Endothelial cell of umbilical vein (primary cell): ENCODE measurements at regions not wholly inside any gene's neighbourhood (a gene's known extent, or its start where the extent isn't known, plus 50 kb on each side); places are given as distances from the start of the nearest gene placed in this dataset.

Source experiments
- BruUV-seq: library from RNA; stranded (reverse); fragments of 400-500 nt; replicated peaks from 2 replicates; lab custom pipeline; 2021; lab: Mats Ljungman, UMichigan
- CTCF ChIA-PET: fragments of 300-600, 350-600 bp; sonication (Branson Sonifier 250); formaldehyde crosslinking; loops from one replicate; lab custom pipeline; 2021; ENCODE audit warnings: antibody characterized with exemption, inconsistent platforms; lab: Charles Lee
- POLR2A ChIA-PET: fragments of 300-600, 350-600 bp; sonication (Branson Sonifier 250); formaldehyde crosslinking; loops from one replicate; lab custom pipeline; 2021; ENCODE audit warnings: antibody characterized with exemption, inconsistent platforms; lab: Charles Lee
- DNase-seq: peaks from one replicate; pipeline ENCODE4 v3.0.0-alpha.2; 2011; ENCODE audit warnings: low read depth, low spot score
- FAIRE-seq: peaks from 2 replicates; lab custom pipeline; 2011; peaks lifted over from hg19 to GRCh38; lab: Jason Lieb, UNC
- H2AFZ ChIP-seq: 2 replicates; pipeline ENCODE4 v1.6.0; 2012; ENCODE audit warnings: low read depth, low read length, control low read depth, inconsistent platforms
- H3K27ac ChIP-seq: 2 replicates; pipeline ENCODE4 v1.5.1; 2011; ENCODE audit warnings: low read depth, mild to moderate bottlenecking, control low read depth, low read length, moderate library complexity; ENCODE audit not compliant: insufficient read depth
- H3K27me3 ChIP-seq, 2 experiments: 2 replicates each; pipeline versions ENCODE4 v1.6.0 to v1.6.1; 2011; ENCODE audit warnings: low read length in 2 of 2, mixed read lengths in 1 of 2; ENCODE audit not compliant: control insufficient read depth in 2 of 2, insufficient read depth in 2 of 2
- H3K36me3 ChIP-seq, 2 experiments: 2 replicates in 1 of 2; 3 replicates in 1 of 2; pipeline ENCODE4 v1.5.1; 2011; ENCODE audit warnings: low read length in 2 of 2, mild to moderate bottlenecking in 1 of 2, moderate library complexity in 1 of 2; ENCODE audit not compliant: control insufficient read depth in 2 of 2, insufficient read depth in 2 of 2; ENCODE audit errors: extremely low read depth in 1 of 2
- H3K4me1 ChIP-seq: 3 replicates; pipeline ENCODE4 v1.5.1; 2011; ENCODE audit warnings: mild to moderate bottlenecking, low read length; ENCODE audit not compliant: control insufficient read depth, insufficient read depth; ENCODE audit errors: extremely low read depth
- H3K4me2 ChIP-seq: 2 replicates; pipeline ENCODE4 v1.6.1; 2011; ENCODE audit warnings: low read length, control low read depth, mixed read lengths; ENCODE audit not compliant: insufficient read depth
- H3K4me3 ChIP-seq, 3 experiments: fragments of 200-600 bp in 1 of 3; sonication (generic), shearing (Covaris generic) in 1 of 3; replicated peaks in 1 of 3; 2 replicates each; pipeline ENCODE4 v1.5.1; 2011 to 2016; ENCODE audit warnings: control low read depth in 3 of 3, low read length in 3 of 3, mild to moderate bottlenecking in 2 of 3, inconsistent platforms in 1 of 3, low read depth in 1 of 3, moderate library complexity in 1 of 3; ENCODE audit not compliant: insufficient read depth in 1 of 3
- H3K79me2 ChIP-seq: 2 replicates; pipeline ENCODE4 v1.6.0; 2012; ENCODE audit warnings: low read length, inconsistent platforms; ENCODE audit not compliant: control insufficient read depth, insufficient read depth
- H3K9ac ChIP-seq: replicated peaks from 2 replicates; pipeline ENCODE3; 2011; ENCODE audit warnings: low read length, control low read depth; ENCODE audit not compliant: insufficient read depth; ENCODE audit errors: extremely low read depth
- H3K9me1 ChIP-seq: replicated peaks from 3 replicates; pipeline ENCODE4 v1.6.0; 2011; ENCODE audit warnings: mild to moderate bottlenecking, low read length; ENCODE audit not compliant: control insufficient read depth, insufficient read depth; ENCODE audit errors: extremely low read depth
- H3K9me3 ChIP-seq: replicated peaks from 2 replicates; pipeline ENCODE4 v1.5.1; 2012; ENCODE audit warnings: low read length, inconsistent platforms; ENCODE audit not compliant: control insufficient read depth, insufficient read depth
- H4K20me1 ChIP-seq: replicated peaks from 2 replicates; pipeline ENCODE3; 2011; ENCODE audit warnings: mild to moderate bottlenecking, low read length; ENCODE audit not compliant: control insufficient read depth, insufficient read depth; ENCODE audit errors: extremely low read depth
- EZH2 ChIP-seq: IDR thresholded peaks from 2 replicates; pipeline ENCODE4 v1.6.1; 2012; ENCODE audit warnings: borderline replicate concordance, low read depth, mild to moderate bottlenecking, moderate library complexity, low read length, inconsistent platforms; ENCODE audit not compliant: severe bottlenecking
- FOS ChIP-seq: IDR thresholded peaks from 2 replicates; pipeline ENCODE4 v1.6.1; 2011; ENCODE audit warnings: mild to moderate bottlenecking, low read length, moderate library complexity, borderline replicate concordance; ENCODE audit not compliant: insufficient read depth
- GATA2 ChIP-seq: IDR thresholded peaks from 2 replicates; pipeline ENCODE4 v1.7.0; 2011; ENCODE audit warnings: low read depth, mild to moderate bottlenecking, moderate library complexity, mixed read lengths, low read length; ENCODE audit not compliant: insufficient read length, insufficient read depth
- JUN ChIP-seq: IDR thresholded peaks from 2 replicates; pipeline ENCODE4 v1.6.1; 2011; ENCODE audit warnings: borderline replicate concordance, low read depth; ENCODE audit not compliant: insufficient read length, insufficient read depth
- MYC ChIP-seq: IDR thresholded peaks from one replicate; pipeline ENCODE4 v1.6.1; 2011; ENCODE audit warnings: mild to moderate bottlenecking, low read depth, low read length
- POLR2A ChIP-seq: IDR thresholded peaks from 2 replicates; pipeline ENCODE4 v1.6.1; 2012; ENCODE audit warnings: low read depth, mild to moderate bottlenecking, control low read depth, low read length
- POLR2AphosphoS5 ChIP-seq: IDR thresholded peaks from 2 replicates; pipeline ENCODE4 v1.6.1; 2012; ENCODE audit warnings: low read depth, mild to moderate bottlenecking, control low read depth, low read length, moderate library complexity; ENCODE audit not compliant: insufficient read depth
- dilution Hi-C: fragments of 300-500 bp; cut with MboI; formaldehyde crosslinking; loops from one replicate; pipeline ENCODE4 v1.15.0; 2019; ENCODE audit warnings: low sequenced_read_pairs; ENCODE audit not compliant: extremely low pct_ligation_motif_present
- intact Hi-C: fragments of 100-400 bp; cut with micrococcal nuclease; formaldehyde crosslinking; loops from one replicate; pipeline ENCODE4 v1.10.0; 2022
- TF ChIP-seq, protein P1 (sequence below), 2 donors: IDR thresholded peaks; 1 replicate in 1 of 2; 2 replicates in 1 of 2; pipeline ENCODE4 v1.5.1; 2011; ENCODE audit warnings: low read length in 2 of 2, mild to moderate bottlenecking in 2 of 2, moderate library complexity in 2 of 2, control low read depth in 1 of 2, inconsistent platforms in 1 of 2, low read depth in 1 of 2; ENCODE audit not compliant: insufficient read depth in 1 of 2; ENCODE audit errors: extremely low read depth in 1 of 2
- TF ChIP-seq, protein P2 (sequence below): IDR thresholded peaks from 2 replicates; pipeline ENCODE4 v1.6.1; 2011; ENCODE audit not compliant: insufficient read depth, insufficient read length

DNA sequence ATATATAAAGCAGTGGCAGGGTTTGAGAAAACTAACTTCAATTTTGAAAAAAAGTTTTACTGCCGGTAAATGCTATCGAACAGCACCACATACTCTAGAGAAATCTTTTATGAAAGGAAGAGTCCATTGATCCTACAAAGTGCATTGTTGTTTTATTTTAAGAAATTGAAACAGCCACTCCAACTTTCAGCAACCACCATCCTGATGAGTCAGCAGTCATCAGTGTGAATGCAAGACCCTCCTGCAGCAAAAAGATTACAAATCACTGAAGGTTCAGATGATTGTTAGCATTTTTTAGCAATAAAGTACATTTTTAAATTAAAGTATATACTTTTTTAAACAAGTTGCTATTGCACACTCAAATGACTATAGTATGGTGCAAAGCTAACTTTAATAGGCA is 1017.7 kb upstream of the CRIM1 start:
- BruUV-seq = no TSS peak
- POLR2A ChIA-PET = no interaction called here
- intact Hi-C loops (no loop called here), dilution Hi-C loops (no loop called here)
- Histone ChIP-seq H2AFZ (no peak overlapping the region), H3K4me2 (no peak overlapping the region), H3K79me2 (no peaks in the 10 kb centered on the region), H3K9me3 (no peaks in the 10 kb centered on the region), H3K9ac (no peak overlapping the region), H3K4me3 (no peak overlapping the region), H4K20me1 (no peaks in the 10 kb centered on the region), H3K4me1 (no peaks in the 10 kb centered on the region), H3K9me1 (no peaks in the 10 kb centered on the region), H3K27ac (no peak overlapping the region), H3K27me3 (no peaks in the 10 kb centered on the region), H3K36me3 (no peaks in the 10 kb centered on the region)
- CTCF ChIA-PET = no interaction called here
- no peak for DNase-seq
- no peak for FAIRE-seq
- TF ChIP-seq JUN (no peak), FOS (no peak), POLR2AphosphoS5 (no peak), GATA2 (no peak), MYC (no peak), POLR2A (no peak), EZH2 (no peak)
- TF ChIP-seq, protein P1, sequence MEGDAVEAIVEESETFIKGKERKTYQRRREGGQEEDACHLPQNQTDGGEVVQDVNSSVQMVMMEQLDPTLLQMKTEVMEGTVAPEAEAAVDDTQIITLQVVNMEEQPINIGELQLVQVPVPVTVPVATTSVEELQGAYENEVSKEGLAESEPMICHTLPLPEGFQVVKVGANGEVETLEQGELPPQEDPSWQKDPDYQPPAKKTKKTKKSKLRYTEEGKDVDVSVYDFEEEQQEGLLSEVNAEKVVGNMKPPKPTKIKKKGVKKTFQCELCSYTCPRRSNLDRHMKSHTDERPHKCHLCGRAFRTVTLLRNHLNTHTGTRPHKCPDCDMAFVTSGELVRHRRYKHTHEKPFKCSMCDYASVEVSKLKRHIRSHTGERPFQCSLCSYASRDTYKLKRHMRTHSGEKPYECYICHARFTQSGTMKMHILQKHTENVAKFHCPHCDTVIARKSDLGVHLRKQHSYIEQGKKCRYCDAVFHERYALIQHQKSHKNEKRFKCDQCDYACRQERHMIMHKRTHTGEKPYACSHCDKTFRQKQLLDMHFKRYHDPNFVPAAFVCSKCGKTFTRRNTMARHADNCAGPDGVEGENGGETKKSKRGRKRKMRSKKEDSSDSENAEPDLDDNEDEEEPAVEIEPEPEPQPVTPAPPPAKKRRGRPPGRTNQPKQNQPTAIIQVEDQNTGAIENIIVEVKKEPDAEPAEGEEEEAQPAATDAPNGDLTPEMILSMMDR (IDR thresholded peaks at IDR 0.05; ENCODE audit: extremely low read depth in 1 of 2, insufficient read depth in 1 of 2, low read depth in 1 of 2, low read length in 2 of 2) = no peak
- TF ChIP-seq, protein P2, sequence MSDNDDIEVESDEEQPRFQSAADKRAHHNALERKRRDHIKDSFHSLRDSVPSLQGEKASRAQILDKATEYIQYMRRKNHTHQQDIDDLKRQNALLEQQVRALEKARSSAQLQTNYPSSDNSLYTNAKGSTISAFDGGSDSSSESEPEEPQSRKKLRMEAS = no peak
